ENCODE measurements at regions not wholly inside any gene's neighbourhood (a gene's known extent, or its start where the extent isn't known, plus 50 kb on each side); places are given as distances from the start of the nearest gene placed in this dataset.

- Histone ChIP-seq H3K9me3 (no peaks in the 10 kb centered on the region), H3K36me3 (no peaks in the 10 kb centered on the region), H3K4me3 (no peak overlapping the region), H3K27ac (no peak overlapping the region), H3K4me1 (no peaks in the 10 kb centered on the region), H3K27me3 (no peaks in the 10 kb centered on the region)
- intact Hi-C loops (cut with DNase I; ENCODE audit: low total_unique reads): no loop called here
- DNase-seq (ENCODE audit: low spot score in 2 of 2): no peak
- TF ChIP-seq CTCF (IDR thresholded peaks at IDR 0.05): no peak
Measured at GRCh38 chr18:45376193-45376592, 239.1 kb upstream of the SLC14A2 start.

- no peaks in the 10 kb centered on the region for H3K36me3 ChIP-seq
- no peak for TF ChIP-seq POLR2A (IDR thresholded peaks at IDR 0.05)
- no peak for TF ChIP-seq CTCF (IDR thresholded peaks at IDR 0.05)
- no peak for TF ChIP-seq POLR2AphosphoS5 (IDR thresholded peaks at IDR 0.05)
- intact Hi-C loops (cut with DNase I; ENCODE audit: low total_unique reads): no loop called here
- H3K4me3 ChIP-seq: no peak overlapping the region
- no peak for DNase-seq (ENCODE audit: low spot score in 2 of 2)
- no peaks in the 10 kb centered on the region for H3K9me3 ChIP-seq
- no peak overlapping the region for H3K27ac ChIP-seq
- H3K27me3 ChIP-seq: no peaks in the 10 kb centered on the region
- H3K4me1 ChIP-seq: no peaks in the 10 kb centered on the region
Measured at GRCh38 chr18:45378308-45378707, 237.0 kb upstream of the SLC14A2 start.

- intact Hi-C loops (cut with DNase I; ENCODE audit: low total_unique reads): no loop called here
- Histone ChIP-seq H3K9me3 (no peaks in the 10 kb centered on the region), H3K36me3 (no peaks in the 10 kb centered on the region), H3K4me3 (no peak overlapping the region), H3K27me3 (no peaks in the 10 kb centered on the region), H3K4me1 (no peaks in the 10 kb centered on the region), H3K27ac (no peak overlapping the region)
- TF ChIP-seq POLR2A (IDR thresholded peaks at IDR 0.05) (no peak), CTCF (IDR thresholded peaks at IDR 0.05) (no peak), POLR2AphosphoS5 (IDR thresholded peaks at IDR 0.05) (no peak)
- DNase-seq (ENCODE audit: low spot score in 2 of 2): no peak
Measured at GRCh38 chr18:45378933-45379332, 236.3 kb upstream of the SLC14A2 start.

- no peak overlapping the region for H3K27ac ChIP-seq
- TF ChIP-seq POLR2AphosphoS5 (IDR thresholded peaks at IDR 0.05) (no peak), CTCF (IDR thresholded peaks at IDR 0.05) (no peak), POLR2A (IDR thresholded peaks at IDR 0.05) (no peak)
- intact Hi-C loops (cut with DNase I; ENCODE audit: low total_unique reads): no loop called here
- no peaks in the 10 kb centered on the region for H3K9me3 ChIP-seq
- H3K4me3 ChIP-seq: no peak overlapping the region
- H3K4me1 ChIP-seq: no peaks in the 10 kb centered on the region
- no peak for DNase-seq (ENCODE audit: low spot score in 2 of 2)
- no peaks in the 10 kb centered on the region for H3K27me3 ChIP-seq
- no peaks in the 10 kb centered on the region for H3K36me3 ChIP-seq
Measured at GRCh38 chr18:45379903-45380302, 235.4 kb upstream of the SLC14A2 start.

GRCh38 chr18:45381282-45381681 is 234.0 kb upstream of the SLC14A2 start:
- TF ChIP-seq POLR2AphosphoS5 (IDR thresholded peaks at IDR 0.05) (no peak), POLR2A (IDR thresholded peaks at IDR 0.05) (no peak), CTCF (IDR thresholded peaks at IDR 0.05) (no peak)
- H3K4me3 ChIP-seq: no peak overlapping the region
- no peak for DNase-seq (ENCODE audit: low spot score in 2 of 2)
- H3K4me1 ChIP-seq: no peaks in the 10 kb centered on the region
- intact Hi-C loops (cut with DNase I; ENCODE audit: low total_unique reads): no loop called here
- H3K27ac ChIP-seq: no peak overlapping the region
- H3K27me3 ChIP-seq: no peaks in the 10 kb centered on the region
- H3K36me3 ChIP-seq: no peaks in the 10 kb centered on the region
- H3K9me3 ChIP-seq: no peaks in the 10 kb centered on the region

Measured in breast epithelium (tissue), 4 donors.